Peyer's patch (tissue), 4 donors: ENCODE measurements at regions not wholly inside any gene's neighbourhood (a gene's known extent, or its start where the extent isn't known, plus 50 kb on each side); places are given as distances from the start of the nearest gene placed in this dataset.
"Not testable (repeated sequence)": the region's sequence is repeated elsewhere in the genome, so short reads cannot be mapped to it uniquely, and the experiment has no call there.

Experiments used
- CTCF ChIP-seq, 6 experiments: fragments of 450-650 bp in 4 of 6; fragments of 200-600 bp in 2 of 6; sonication (generic) in 1 of 6; IDR thresholded peaks; one replicate each; pipeline ENCODE4 v1.5.1; 2017 to 2019; ENCODE audit warnings: antibody characterized with exemption in 6 of 6, mild to moderate bottlenecking in 3 of 6, moderate library complexity in 1 of 6
- POLR2A ChIP-seq, 2 donors: fragments of 450-650 bp; IDR thresholded peaks; one replicate each; pipeline ENCODE4 v1.5.1; 2017; ENCODE audit warnings: antibody characterized with exemption in 2 of 2, mild to moderate bottlenecking in 2 of 2, moderate library complexity in 2 of 2

- TF ChIP-seq CTCF, POLR2A (IDR thresholded peaks at IDR 0.05): not testable (repeated sequence)
These were observed 255.0 kb downstream of the GOLGA6L6 start for GRCh38 chr15:20286559-20286958.
